GM12878 (cell line): ENCODE measurements at regions not wholly inside any gene's neighbourhood (a gene's known extent, or its start where the extent isn't known, plus 50 kb on each side); places are given as distances from the start of the nearest gene placed in this dataset.

Experiments used
- ATAC-seq: fragments of 200-7000 bp; cut with Tn5 transposase; 3 replicates; pipeline ENCODE4 v1.9.1; 2020; ENCODE audit warnings: mild to moderate bottlenecking, moderate library complexity
- BruUV-seq: library from RNA; stranded (reverse); fragments of 400-500 nt; replicated peaks from 2 replicates; lab custom pipeline; 2021; lab: Mats Ljungman, UMichigan
- CTCF ChIA-PET: fragments of 300-600 bp; sonication (Branson Sonifier 250); formaldehyde crosslinking; extraction: SDS; loops from one replicate; lab custom pipeline; 2021; ENCODE audit warnings: inconsistent platforms; lab: Yijun Ruan, JAX
- POLR2A ChIA-PET: fragments of 350-600 bp; formaldehyde crosslinking; extraction: SDS; loops from one replicate; lab custom pipeline; 2021; ENCODE audit warnings: inconsistent platforms; lab: Charles Lee
- RAD21 ChIA-PET: fragments of 300-600 bp; sonication (Branson Sonifier 250); formaldehyde crosslinking; loops from one replicate; lab custom pipeline; 2023; ENCODE audit warnings: antibody characterized with exemption; ENCODE audit not compliant: unreplicated experiment; lab: Charles Lee
- SMC1A ChIA-PET: fragments of 300-600 bp; sonication (Branson Sonifier 250); formaldehyde crosslinking; loops from one replicate; lab custom pipeline; 2023; ENCODE audit not compliant: unreplicated experiment, uncharacterized antibody; lab: Charles Lee
- DNase-seq: peaks from one replicate; pipeline ENCODE4 v3.0.0-alpha.2; 2011; ENCODE audit warnings: low read depth, low spot score
- FAIRE-seq: peaks from 3 replicates; lab custom pipeline; 2011; peaks lifted over from hg19 to GRCh38; lab: Jason Lieb, UNC
- H2AFZ ChIP-seq: 2 replicates; pipeline ENCODE4 v1.6.0; 2011; ENCODE audit warnings: low read depth, low read length, control low read depth; ENCODE audit not compliant: control insufficient read depth
- H3K27ac ChIP-seq: 2 replicates; pipeline ENCODE4 v1.5.1; 2011; ENCODE audit warnings: control low read depth; ENCODE audit not compliant: control insufficient read depth, insufficient read depth
- H3K27me3 ChIP-seq, 2 experiments: replicated peaks in 1 of 2; 2 replicates each; pipeline versions ENCODE4 v1.6.0 to v1.6.1; 2011; ENCODE audit warnings: low read length in 1 of 2; ENCODE audit not compliant: control insufficient read depth in 2 of 2, insufficient read depth in 2 of 2
- H3K36me3 ChIP-seq, 2 experiments: 2 replicates each; pipeline ENCODE4 v1.5.1; 2011; ENCODE audit warnings: low read length in 1 of 2; ENCODE audit not compliant: control insufficient read depth in 2 of 2, insufficient read depth in 2 of 2
- H3K4me1 ChIP-seq: 2 replicates; pipeline ENCODE4 v1.6.1; 2011; ENCODE audit warnings: mild to moderate bottlenecking, low read length, moderate library complexity, mixed read lengths; ENCODE audit not compliant: control insufficient read depth, insufficient read depth
- H3K4me2 ChIP-seq: 2 replicates; pipeline ENCODE4 v1.6.0; 2011; ENCODE audit warnings: control low read depth; ENCODE audit not compliant: control insufficient read depth, insufficient read depth
- H3K4me3 ChIP-seq: fragments of 200-600 bp; sonication (generic); 2 replicates; pipeline ENCODE4 v1.5.1; 2016
- H3K79me2 ChIP-seq: 2 replicates; pipeline ENCODE4 v1.6.0; 2011; ENCODE audit warnings: low read length; ENCODE audit not compliant: control insufficient read depth, insufficient read depth
- H3K9ac ChIP-seq: 2 replicates; pipeline ENCODE4 v1.8.0; 2011; ENCODE audit warnings: low read length, control low read depth, mixed read lengths; ENCODE audit not compliant: control insufficient read depth, insufficient read depth
- H3K9me3 ChIP-seq: replicated peaks from 3 replicates; pipeline ENCODE4 v1.5.1; 2011; ENCODE audit warnings: mild to moderate bottlenecking, low read length; ENCODE audit not compliant: control insufficient read depth, insufficient read depth
- H4K20me1 ChIP-seq: 2 replicates; pipeline ENCODE4 v1.6.0; 2011; ENCODE audit not compliant: control insufficient read depth, insufficient read depth
- BACH1 ChIP-seq: fragments of 450-650 bp; IDR thresholded peaks from 2 replicates; pipeline ENCODE4 v1.6.1; 2017; ENCODE audit warnings: mild to moderate bottlenecking, borderline replicate concordance
- DPF2 ChIP-seq: fragments of 450-650 bp; IDR thresholded peaks from 2 replicates; pipeline ENCODE4 v1.6.1; 2017; ENCODE audit warnings: mild to moderate bottlenecking
- POU2F2 ChIP-seq: IDR thresholded peaks from 3 replicates; pipeline ENCODE4 v1.6.1; 2011; ENCODE audit warnings: low read depth, mild to moderate bottlenecking, low read length, borderline replicate concordance
- RAD21 ChIP-seq: IDR thresholded peaks from 2 replicates; pipeline ENCODE4 v1.6.1; 2011; ENCODE audit warnings: mild to moderate bottlenecking, low read depth, low read length, moderate library complexity; ENCODE audit not compliant: insufficient read depth
- STAT1 ChIP-seq: fragments of 450-650 bp; conservative IDR thresholded peaks from 2 replicates; pipeline ENCODE4 v1.6.1; 2014; ENCODE audit warnings: antibody characterized with exemption, mild to moderate bottlenecking
- YBX1 ChIP-seq: fragments of 450-650 bp; IDR thresholded peaks from 2 replicates; pipeline ENCODE4 v1.6.1; 2016; ENCODE audit warnings: antibody characterized with exemption
- ZSCAN29 ChIP-seq: fragments of 450-650 bp; IDR thresholded peaks from 2 replicates; pipeline ENCODE4 v1.6.1; 2017; ENCODE audit warnings: mild to moderate bottlenecking, moderate library complexity
- ZZZ3 ChIP-seq: IDR thresholded peaks from 2 replicates; pipeline ENCODE4 v1.6.1; 2011; ENCODE audit warnings: low read depth; ENCODE audit not compliant: control insufficient read depth, insufficient read length
- WGBS: methylation state at CpG from one replicate; pipeline ENCODE4 v1.1.6; 2016; ENCODE audit warnings: low lambda C conversion rate; ENCODE audit not compliant: insufficient replicate concordance, insufficient coverage; ENCODE audit errors: missing lambda C conversion rate; 5-methylcytosine and 5-hydroxymethylcytosine counted together
- in situ Hi-C: fragments of 300-500 bp; cut with MboI; formaldehyde crosslinking; loops from 9 replicates; pipeline ENCODE4 v1.14.3; 2018; ENCODE audit warnings: mixed read lengths
- intact Hi-C: fragments of 100-400 bp; cut with micrococcal nuclease; formaldehyde crosslinking; loops from one replicate; pipeline ENCODE4 v1.14.2; 2022; ENCODE audit not compliant: unreplicated experiment
- TF ChIP-seq, protein P1 (sequence below): fragments of 450-650 bp; IDR thresholded peaks from 2 replicates; pipeline ENCODE4 v1.6.1; 2016; ENCODE audit warnings: mild to moderate bottlenecking, moderate library complexity, borderline replicate concordance
- TF ChIP-seq, protein P2 (sequence below): IDR thresholded peaks from 2 replicates; pipeline ENCODE4 v1.6.1; 2011; ENCODE audit warnings: mild to moderate bottlenecking, low read depth, low read length, moderate library complexity; ENCODE audit not compliant: insufficient replicate concordance
- TF ChIP-seq, protein P3 (sequence below), 3 experiments: IDR thresholded peaks in 2 of 3; conservative IDR thresholded peaks in 1 of 3; 2 replicates each; pipeline ENCODE4 v1.5.1; 2011; ENCODE audit warnings: low read depth in 3 of 3, low read length in 3 of 3, mild to moderate bottlenecking in 3 of 3, control low read depth in 2 of 3, moderate library complexity in 2 of 3, inconsistent platforms in 1 of 3, mixed read lengths in 1 of 3; ENCODE audit not compliant: control insufficient read depth in 2 of 3, insufficient read depth in 1 of 3; ENCODE audit errors: extremely low read depth in 1 of 3
- TF ChIP-seq, protein P4 (sequence below): fragments of 450-650 bp; formaldehyde crosslinking; IDR thresholded peaks from 2 replicates; pipeline ENCODE4 v1.4.0; 2022; ENCODE audit warnings: mild to moderate bottlenecking, moderate library complexity

DNA sequence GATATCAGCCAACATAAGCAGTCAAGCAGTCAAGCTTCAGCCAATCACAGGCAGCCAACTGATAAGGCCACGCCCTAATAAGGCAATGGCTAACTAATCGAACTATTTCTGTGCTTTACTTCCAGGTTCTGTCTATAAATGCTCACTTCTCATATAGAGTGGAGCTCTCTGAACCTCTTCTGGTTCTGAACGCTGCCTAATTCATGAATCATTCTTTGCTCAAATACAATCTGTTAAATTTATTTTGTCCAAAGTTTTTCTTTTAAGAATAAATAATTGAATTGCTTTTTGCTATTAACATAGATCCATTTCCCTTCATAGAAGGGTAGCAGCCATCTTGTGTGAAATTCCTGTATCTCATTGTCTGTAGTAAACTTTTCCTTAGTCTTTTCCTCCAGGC, 97.9 kb upstream of the TMEM72 start:
- ATAC-seq (no peak), DNase-seq (no peak), FAIRE-seq (no peak)
- intact Hi-C loops (no loop called here), in situ Hi-C loops (no loop called here)
- ChIA-PET RAD21 (no interaction called here), POLR2A (no interaction called here), SMC1A (no interaction called here), CTCF (no interaction called here)
- H3K27me3 ChIP-seq: no peaks in the 10 kb centered on the region; a peak in 1 of 4 replicates
- no peaks in the 10 kb centered on the region for H3K36me3 ChIP-seq
- WGBS: 5% methylated on average over 3 of the region's 3 CpGs
- BruUV-seq: no TSS peak
- no peak overlapping the region for H3K4me3 ChIP-seq
- H3K27ac ChIP-seq: no peak overlapping the region
- no peaks in the 10 kb centered on the region for H3K9me3 ChIP-seq
- H3K79me2 ChIP-seq: no peaks in the 10 kb centered on the region
- H3K9ac ChIP-seq: no peak overlapping the region
- no peak overlapping the region for H2AFZ ChIP-seq
- no peaks in the 10 kb centered on the region for H3K4me1 ChIP-seq
- H3K4me2 ChIP-seq: no peak overlapping the region
- H4K20me1 ChIP-seq: no peaks in the 10 kb centered on the region
- no peak for TF ChIP-seq RAD21
- TF ChIP-seq ZSCAN29: no peak
- TF ChIP-seq, protein P1, sequence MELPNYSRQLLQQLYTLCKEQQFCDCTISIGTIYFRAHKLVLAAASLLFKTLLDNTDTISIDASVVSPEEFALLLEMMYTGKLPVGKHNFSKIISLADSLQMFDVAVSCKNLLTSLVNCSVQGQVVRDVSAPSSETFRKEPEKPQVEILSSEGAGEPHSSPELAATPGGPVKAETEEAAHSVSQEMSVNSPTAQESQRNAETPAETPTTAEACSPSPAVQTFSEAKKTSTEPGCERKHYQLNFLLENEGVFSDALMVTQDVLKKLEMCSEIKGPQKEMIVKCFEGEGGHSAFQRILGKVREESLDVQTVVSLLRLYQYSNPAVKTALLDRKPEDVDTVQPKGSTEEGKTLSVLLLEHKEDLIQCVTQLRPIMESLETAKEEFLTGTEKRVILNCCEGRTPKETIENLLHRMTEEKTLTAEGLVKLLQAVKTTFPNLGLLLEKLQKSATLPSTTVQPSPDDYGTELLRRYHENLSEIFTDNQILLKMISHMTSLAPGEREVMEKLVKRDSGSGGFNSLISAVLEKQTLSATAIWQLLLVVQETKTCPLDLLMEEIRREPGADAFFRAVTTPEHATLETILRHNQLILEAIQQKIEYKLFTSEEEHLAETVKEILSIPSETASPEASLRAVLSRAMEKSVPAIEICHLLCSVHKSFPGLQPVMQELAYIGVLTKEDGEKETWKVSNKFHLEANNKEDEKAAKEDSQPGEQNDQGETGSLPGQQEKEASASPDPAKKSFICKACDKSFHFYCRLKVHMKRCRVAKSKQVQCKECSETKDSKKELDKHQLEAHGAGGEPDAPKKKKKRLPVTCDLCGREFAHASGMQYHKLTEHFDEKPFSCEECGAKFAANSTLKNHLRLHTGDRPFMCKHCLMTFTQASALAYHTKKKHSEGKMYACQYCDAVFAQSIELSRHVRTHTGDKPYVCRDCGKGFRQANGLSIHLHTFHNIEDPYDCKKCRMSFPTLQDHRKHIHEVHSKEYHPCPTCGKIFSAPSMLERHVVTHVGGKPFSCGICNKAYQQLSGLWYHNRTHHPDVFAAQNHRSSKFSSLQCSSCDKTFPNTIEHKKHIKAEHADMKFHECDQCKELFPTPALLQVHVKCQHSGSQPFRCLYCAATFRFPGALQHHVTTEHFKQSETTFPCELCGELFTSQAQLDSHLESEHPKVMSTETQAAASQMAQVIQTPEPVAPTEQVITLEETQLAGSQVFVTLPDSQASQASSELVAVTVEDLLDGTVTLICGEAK: no peak
- no peak for TF ChIP-seq POU2F2
- TF ChIP-seq BACH1: no peak
- TF ChIP-seq, protein P2, sequence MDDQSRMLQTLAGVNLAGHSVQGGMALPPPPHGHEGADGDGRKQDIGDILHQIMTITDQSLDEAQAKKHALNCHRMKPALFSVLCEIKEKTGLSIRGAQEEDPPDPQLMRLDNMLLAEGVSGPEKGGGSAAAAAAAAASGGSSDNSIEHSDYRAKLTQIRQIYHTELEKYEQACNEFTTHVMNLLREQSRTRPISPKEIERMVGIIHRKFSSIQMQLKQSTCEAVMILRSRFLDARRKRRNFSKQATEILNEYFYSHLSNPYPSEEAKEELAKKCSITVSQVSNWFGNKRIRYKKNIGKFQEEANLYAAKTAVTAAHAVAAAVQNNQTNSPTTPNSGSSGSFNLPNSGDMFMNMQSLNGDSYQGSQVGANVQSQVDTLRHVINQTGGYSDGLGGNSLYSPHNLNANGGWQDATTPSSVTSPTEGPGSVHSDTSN: no peak
- TF ChIP-seq, protein P3, sequence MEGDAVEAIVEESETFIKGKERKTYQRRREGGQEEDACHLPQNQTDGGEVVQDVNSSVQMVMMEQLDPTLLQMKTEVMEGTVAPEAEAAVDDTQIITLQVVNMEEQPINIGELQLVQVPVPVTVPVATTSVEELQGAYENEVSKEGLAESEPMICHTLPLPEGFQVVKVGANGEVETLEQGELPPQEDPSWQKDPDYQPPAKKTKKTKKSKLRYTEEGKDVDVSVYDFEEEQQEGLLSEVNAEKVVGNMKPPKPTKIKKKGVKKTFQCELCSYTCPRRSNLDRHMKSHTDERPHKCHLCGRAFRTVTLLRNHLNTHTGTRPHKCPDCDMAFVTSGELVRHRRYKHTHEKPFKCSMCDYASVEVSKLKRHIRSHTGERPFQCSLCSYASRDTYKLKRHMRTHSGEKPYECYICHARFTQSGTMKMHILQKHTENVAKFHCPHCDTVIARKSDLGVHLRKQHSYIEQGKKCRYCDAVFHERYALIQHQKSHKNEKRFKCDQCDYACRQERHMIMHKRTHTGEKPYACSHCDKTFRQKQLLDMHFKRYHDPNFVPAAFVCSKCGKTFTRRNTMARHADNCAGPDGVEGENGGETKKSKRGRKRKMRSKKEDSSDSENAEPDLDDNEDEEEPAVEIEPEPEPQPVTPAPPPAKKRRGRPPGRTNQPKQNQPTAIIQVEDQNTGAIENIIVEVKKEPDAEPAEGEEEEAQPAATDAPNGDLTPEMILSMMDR (IDR thresholded peaks at IDR 0.05 in 2 of 3, conservative IDR thresholded peaks at IDR 0.05 in 1 of 3; ENCODE audit: control insufficient read depth in 2 of 3, extremely low read depth in 1 of 3, insufficient read depth in 1 of 3, low read depth in 3 of 3, low read length in 3 of 3): no peak
- TF ChIP-seq DPF2: no peak
- TF ChIP-seq, protein P4, sequence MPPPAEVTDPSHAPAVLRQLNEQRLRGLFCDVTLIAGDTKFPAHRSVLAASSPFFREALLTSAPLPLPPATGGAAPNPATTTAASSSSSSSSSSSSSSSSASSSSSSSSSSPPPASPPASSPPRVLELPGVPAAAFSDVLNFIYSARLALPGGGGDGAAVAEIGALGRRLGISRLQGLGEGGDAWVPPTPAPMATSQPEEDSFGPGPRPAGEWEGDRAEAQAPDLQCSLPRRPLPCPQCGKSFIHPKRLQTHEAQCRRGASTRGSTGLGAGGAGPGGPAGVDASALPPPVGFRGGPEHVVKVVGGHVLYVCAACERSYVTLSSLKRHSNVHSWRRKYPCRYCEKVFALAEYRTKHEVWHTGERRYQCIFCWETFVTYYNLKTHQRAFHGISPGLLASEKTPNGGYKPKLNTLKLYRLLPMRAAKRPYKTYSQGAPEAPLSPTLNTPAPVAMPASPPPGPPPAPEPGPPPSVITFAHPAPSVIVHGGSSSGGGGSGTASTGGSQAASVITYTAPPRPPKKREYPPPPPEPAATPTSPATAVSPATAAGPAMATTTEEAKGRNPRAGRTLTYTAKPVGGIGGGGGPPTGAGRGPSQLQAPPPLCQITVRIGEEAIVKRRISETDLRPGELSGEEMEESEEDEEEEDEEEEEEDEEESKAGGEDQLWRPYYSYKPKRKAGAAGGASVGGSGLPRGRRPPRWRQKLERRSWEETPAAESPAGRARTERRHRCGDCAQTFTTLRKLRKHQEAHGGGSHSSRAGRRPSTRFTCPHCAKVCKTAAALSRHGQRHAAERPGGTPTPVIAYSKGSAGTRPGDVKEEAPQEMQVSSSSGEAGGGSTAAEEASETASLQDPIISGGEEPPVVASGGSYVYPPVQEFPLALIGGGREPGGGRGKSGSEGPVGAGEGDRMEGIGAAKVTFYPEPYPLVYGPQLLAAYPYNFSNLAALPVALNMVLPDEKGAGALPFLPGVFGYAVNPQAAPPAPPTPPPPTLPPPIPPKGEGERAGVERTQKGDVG (CRISPR knock-in tag): no peak
- TF ChIP-seq STAT1: no peak
- no peak for TF ChIP-seq YBX1
- TF ChIP-seq ZZZ3: no peak
